RKO (cell line): ENCODE measurements at regions not wholly inside any gene's neighbourhood (a gene's known extent, or its start where the extent isn't known, plus 50 kb on each side); places are given as distances from the start of the nearest gene placed in this dataset.
"Not testable (repeated sequence)": the region's sequence is repeated elsewhere in the genome, so short reads cannot be mapped to it uniquely, and the experiment has no call there.

Experiments
- DNase-seq: peaks from one replicate; pipeline ENCODE4 v3.0.0-alpha.2; 2016; ENCODE audit warnings: low spot score

DNA sequence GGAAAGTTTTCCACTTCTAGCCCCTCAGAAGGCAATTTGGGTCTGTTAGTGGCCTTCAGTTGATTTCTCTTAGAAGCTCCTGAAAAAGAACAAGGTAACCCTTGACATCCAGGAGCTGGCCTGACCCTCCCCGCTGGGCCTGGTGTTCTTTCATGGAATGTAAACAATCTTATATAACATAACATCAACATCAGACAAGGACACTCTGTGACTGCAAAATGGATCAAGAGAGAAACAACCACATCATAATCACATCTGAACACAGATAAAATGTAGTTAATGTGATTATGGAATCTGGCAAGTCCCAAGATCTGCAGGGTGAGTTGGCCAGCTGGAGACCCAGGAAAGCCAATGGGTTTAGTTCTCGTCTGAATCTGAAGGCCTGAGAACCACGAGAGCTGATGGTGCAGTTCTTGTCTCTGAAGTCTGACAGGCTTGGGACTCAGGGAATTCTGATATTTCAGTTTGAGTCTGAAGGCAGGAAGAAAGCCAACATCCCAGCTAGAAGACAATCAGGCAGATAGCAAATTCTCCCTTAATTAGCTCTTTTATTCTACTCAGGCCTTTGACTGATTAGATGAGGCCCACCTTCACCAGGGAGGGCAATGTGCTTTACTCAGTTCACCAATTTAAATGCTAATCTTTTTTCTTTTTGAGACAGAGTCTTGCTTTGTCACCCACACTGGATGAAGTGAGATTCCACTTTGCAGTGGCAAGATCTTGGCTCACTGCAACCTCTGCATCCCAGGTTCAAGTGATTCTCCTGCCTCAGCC, 91.4 kb upstream of the NAMPT start:
- no peak for DNase-seq

DNA sequence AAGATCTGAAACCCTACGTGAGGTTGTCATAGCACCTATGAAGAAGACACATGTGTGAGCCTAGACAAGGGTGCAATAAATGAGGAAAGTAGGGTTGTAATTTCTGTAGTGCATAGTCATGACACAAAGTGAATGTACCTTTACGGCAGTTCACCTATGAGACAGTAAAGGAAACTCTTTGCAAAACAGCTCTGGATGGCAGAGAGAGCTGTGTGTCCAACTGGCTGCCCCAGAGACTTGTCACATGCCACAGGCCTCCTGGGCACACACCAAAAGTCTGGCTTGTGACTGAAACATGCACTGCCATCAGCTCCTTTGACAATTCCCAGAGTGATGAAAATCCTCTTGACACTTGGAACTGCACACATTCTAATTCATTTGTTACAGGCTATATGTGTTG, 90.7 kb upstream of the NAMPT start:
- no peak for DNase-seq

DNA sequence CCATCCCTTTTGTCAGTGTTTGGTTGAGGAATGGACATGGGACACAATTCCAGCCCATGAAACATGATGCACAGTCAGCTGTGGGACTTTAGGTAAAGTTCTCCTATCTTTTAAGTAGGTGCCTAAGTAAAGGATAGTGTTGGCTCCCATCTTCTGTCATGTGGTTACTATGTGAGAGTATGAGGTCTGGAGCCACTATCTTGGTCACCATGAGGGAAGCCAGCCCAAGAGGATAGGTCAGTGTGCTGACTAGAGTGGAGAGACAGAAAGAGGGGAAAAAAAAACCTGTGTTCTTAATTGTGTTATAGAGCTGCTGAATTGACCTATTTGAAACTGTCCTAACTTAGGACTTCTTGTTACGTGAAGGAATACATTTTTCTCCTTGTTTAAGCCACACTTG, 89.7 kb upstream of the NAMPT start:
- DNase-seq, result no peak

DNA sequence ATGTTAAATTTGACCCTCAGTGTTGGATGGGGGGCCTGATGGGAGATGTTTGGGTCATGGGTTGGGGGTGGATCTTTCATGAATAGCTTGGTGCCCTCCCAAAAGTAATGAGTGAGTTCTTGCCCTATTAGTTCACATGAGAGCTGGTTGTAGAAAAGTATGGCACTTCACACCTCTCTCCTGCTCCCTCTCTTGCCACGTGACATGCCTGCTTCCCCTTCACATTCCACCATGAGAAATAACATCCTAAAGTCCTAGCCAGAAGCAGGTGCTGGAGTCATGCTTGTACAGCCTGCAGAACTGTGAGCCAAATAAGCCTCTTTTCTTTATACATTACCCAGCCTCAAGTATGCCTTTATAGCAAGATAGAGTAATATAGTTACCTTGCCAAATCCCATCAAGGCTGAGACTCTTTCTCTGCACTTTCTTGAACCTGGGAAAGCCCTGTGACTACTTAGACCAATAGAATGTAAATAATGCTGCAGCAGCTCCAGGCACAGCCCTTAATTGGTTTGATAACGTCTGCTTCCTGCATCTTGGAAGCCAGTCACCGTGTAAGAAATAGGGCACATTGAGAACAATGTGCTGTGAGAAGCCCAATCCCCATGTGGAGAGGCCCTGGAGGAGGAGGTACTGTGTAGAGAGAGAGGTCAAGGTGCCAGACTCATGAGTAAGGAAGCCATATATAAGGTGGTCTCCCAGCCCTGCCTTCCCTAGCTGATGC, 88.0 kb upstream of the NAMPT start:
- DNase-seq, result no peak

DNA sequence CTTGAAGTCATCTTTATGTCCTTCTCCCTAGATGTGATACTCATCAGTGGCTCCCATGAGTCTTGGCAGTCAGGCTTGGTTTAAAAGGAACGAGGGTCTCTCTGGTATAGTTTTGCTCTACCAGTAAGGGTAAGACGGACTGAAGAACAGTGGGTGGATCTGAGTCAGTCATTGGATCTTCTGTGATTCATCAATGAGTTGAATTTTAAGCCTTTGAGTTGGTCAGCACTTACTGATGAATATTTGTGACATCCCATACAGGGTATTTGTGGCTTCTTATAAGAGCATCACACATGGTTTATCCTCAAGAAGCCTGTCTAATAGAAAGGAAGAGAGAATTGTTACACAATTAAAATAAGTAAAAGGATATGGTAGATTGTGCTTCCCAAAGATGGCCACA, 87.3 kb upstream of the NAMPT start:
- DNase-seq, result peak; percentile 46

DNA sequence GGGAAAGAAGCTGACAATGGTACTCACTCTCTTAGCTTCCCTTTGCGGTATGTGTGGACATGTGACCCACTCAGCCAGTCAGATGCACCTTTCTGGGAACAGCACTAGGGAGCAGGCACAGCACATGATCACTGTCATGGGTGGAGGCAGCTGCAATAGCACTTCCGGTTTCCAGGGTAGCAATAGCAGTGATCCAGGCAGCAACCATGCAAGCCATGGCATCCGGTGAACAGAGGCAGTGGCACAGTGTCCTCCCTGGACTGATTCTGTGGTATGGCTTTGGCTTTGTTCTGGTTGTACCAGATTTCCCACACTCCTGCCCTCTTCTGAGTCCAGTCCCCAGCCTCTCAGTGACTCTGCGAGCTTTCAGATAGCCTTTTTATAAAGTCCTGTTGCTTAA, 86.8 kb upstream of the NAMPT start:
- DNase-seq, result no peak

DNA sequence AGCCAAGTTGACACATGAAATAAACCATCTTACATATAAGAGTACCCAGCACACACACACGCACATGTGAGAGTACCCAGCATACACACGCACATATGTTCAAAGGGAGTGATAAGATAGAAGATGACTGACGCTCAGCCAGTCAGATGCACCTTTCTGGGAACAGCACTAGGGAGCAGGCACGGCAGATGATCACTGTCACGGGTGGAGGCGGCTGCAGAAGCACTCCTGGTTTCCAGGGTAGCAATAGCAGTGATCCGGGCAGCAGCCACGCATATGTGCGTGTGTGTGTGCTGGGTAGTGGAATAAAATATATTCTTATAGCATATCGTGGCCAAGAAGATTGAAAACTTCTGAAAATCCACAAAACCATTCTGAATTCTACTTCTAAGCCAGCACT, 85.8 kb upstream of the NAMPT start:
- no peak for DNase-seq

DNA sequence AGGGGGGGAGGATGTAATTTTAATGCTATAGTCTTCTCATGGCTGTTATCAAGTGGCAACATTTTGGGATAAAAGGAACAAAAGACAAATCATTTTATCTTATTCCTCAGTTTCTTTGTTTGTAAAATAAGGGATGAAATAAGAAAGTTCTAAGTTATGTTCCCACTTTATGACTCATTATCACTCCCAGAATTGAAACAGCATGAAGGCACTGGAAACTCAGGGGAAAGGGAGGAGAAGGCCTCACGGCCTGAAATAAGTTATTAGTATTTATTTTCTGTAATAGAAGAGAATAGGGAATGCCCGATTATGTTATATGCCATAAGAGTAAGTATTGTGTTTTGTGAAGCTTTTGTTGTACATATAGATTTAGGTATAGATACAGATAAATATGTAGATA, 85.0 kb upstream of the NAMPT start:
- no peak for DNase-seq

DNA sequence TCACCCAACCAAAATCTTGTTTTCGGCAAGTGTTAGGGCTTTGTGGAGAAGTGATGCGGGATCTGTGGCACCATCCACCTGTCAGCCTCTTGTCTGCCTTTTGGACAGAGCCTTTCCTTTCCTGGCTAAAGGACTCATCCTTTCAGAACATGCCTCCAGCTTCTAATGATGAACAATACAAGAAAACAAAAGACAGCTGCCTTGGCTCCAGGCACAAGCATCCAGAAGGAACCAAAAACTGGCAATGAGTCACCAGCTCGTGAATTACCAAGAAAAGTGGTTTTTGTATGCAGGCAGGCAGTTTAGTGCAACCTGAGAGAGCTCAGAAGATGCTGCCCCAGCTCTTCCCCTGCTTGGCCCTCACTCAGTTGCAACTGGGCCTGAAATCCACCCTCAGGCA, 84.6 kb upstream of the NAMPT start:
- DNase-seq, result no peak

DNA sequence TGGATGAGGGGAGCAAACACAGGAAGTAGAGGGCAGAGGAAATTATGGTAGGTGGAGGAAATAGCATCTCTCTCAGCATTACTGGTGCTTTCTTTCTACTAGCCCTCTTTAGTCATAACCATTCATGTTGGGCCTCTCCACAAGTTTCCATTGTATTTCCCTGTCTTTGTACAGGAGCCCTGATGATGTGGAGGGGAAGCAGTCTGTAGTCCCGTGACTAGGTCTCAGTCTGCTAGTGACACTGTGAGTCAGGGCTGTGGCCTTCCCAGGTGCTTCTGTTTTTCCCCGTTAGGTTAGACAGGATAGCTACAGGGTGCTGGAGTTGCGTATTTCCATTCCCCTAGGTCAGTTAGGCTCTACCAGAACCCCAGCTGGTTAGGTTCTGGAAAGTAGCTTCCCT, 82.9 kb upstream of the NAMPT start:
- DNase-seq, result no peak

DNA sequence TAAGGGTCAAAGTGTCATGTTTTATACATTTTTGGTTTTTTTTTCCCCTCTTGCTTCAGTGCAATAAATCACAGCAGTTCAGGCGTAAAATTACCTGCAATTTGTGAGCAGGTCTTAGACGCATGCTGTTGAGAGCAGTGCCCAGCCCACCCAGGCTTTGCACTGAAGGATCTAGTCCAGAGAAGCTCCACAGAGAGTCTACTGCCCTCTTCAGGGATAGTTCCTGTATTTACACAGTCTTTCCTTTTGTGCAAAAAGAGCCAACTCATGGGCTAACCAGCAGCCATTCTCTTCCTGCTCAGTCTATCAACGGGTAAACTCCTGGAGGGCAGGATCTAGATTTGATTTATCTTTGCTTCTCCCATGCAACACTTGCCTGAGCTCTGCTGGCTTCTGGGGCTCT, 82.2 kb upstream of the NAMPT start:
- DNase-seq, result no peak

DNA sequence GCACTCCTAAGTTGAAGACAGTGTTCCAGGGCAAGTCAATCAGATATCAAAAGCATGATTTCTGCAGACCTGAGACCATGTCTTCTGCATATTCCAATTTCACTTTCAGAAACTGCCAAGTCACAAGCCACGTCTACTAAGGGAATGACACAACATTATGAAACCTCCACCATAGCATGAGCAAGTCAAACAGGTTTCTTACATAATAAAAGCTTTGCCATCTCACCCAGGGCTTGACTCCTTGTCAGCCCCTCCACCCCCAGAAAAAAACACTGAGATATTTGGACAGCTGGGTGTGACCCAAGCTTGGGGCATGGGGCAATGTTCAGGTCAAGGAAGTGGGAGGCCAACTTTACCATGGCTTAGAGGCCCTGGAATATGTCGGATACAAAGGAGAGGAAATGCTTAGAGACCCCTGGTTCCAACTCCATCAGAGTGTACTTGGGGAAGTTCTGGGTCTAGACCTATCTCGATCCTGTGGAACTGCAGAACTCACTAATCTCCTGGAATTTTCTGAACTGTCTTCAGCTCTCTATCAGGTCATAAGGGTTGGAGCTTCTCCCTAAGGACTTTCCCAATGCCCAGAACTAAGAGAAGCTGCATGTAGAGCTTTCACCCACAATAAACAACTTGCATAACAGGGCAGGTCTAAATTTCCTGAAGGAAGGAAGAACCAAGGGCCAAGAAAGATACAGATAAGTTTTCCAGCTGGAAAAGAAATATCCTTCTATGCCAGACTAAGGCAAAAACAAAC, 80.6 kb upstream of the NAMPT start:
- no peak for DNase-seq

DNA sequence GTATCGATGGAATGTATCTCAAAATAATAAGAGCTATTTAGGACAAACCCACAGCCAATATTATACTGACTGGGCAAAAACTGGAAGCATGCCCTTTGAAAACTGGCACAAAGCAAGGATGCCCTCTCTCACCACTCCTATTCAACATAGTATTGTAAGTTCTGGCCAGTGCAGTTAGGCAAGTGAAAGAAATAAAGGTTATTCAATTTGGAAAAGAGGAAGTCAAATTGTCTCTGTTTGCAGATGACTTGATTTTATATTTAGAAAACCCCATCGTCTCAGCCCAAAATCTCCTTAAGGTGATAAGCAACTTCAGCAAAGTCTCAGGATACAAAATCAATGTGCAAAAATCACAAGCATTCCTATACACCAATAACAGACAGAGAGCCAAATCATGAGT, 77.7 kb upstream of the NAMPT start:
- not testable (repeated sequence) for DNase-seq

DNA sequence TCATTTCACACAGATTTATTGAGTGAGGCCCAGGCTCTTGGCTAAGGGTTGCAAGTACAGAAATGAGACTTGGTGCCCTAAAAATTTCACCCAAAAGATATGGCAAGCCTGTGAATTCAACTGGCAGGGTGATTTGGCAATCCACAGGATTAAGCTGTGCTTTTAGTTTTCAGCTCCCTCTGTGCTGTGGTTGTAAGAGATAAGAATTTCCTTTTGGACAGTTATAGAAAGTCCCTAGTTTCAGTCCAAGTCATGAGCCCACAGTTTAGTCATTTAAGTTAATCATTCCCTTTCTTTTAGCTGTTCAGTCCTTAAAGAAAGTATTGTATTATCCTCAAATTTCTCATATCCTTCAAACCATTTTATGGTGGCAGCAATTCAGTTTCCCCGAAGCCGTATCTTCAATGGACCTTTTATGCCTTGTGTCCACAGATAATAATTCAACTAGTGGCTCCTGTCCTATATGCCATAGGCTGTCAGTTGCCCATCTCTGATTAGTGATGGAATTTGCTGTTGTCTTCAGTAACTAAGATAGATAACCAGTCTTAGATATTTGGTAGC, 73.4 kb upstream of the NAMPT start:
- DNase-seq, result no peak

DNA sequence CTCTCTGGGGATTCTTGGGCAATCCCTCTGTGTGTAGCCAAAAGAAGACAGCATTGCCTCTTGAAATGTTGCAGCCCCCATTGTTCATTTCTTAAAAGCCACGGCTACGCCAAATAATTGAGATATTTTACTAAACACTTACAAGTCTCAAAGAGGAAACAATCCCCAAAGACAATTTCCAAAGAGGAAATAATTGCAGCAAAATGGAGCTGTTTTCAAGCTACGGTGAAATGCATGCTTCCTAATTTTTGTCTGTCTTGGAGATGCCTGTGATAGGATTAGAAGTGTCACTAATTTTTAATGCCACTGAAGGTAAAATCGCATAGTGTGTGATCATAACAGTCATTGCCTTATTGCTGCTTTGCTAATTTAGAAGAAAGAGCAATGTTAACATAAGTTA, 72.9 kb upstream of the NAMPT start:
- no peak for DNase-seq

DNA sequence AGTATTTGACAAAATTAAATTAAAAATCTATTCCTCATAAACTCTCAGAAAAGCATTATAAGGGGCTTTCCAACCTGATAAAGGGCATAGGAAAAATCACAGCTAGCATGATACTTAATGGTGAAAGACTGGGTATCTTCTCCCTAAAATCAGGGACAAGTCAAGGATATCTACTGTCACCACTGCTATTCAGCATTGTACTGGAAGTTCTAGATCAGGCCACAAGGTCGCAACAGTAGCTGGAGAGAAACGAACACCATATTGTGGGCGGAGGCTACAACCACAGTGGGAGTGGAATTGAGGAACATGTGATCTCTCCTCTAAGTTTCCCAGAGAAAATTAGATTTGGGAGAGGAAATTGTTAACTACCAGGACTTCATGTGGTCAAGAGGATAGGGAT, 70.0 kb upstream of the NAMPT start:
- peak; percentile 18 for DNase-seq

DNA sequence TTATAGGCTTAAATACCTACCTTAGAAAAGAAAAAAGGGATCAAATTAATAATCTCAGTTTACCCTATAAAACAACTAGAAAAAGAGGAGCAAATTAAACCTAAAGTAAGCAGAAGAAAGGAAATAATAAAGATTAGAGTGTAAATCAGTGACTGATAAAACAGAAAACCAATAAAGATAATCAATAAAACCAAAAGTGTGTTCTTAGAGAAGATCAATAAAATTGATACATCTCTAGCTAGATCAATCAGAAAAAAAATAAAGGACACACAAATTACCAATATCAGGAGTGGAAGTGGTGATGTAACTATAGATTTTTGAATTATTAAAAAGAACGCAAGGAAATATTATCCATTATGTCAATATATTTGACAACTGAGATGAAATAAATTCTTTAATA, 69.2 kb upstream of the NAMPT start:
- no peak for DNase-seq

DNA sequence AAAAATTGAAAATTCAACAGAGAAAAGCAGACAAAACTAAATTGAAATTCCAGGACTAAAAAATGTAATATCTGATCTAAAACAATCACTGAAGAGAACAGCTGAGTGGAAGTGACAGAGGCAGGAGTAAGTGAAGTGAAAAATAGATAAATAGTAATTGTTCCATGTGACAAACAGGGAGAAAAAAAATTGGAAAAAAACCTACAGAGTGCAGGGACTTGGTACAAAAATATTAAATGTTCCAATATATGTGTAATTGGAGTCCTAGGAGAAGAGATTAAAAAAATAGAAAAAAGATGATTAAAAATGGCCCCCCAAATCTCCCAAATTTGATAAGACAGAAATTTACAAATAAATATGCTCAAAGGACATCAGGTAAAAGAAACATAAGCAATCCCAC, 63.4 kb upstream of the NAMPT start:
- no peak for DNase-seq

DNA sequence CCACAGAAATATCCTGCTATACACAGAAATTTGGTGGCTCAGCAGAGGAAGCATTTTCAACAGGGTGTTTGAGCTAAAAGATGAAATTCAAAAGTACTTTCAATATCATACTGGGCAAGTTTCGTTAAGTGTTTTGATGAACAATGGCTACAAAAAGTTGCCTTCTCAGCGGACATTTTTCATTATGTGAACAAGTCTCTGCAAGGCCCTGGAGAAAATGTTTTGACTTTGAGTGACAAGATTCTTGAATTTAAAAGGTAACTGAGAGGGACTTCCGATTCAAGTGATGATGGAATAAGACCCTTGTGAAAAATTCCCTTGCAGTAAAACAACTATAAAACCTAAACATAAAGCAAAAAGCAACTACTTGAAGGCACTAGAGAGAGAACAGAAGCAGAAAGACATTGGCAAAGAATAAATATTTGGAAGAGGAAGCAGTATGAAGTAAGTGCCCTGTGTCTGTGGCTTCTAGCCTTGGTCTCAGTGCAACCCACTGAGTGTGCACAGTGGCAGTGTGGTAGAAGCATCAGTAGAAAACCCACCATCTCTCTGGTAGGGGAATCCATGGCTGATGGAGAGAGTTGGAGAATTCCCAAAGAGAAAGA, 62.5 kb upstream of the NAMPT start:
- DNase-seq, result no peak

DNA sequence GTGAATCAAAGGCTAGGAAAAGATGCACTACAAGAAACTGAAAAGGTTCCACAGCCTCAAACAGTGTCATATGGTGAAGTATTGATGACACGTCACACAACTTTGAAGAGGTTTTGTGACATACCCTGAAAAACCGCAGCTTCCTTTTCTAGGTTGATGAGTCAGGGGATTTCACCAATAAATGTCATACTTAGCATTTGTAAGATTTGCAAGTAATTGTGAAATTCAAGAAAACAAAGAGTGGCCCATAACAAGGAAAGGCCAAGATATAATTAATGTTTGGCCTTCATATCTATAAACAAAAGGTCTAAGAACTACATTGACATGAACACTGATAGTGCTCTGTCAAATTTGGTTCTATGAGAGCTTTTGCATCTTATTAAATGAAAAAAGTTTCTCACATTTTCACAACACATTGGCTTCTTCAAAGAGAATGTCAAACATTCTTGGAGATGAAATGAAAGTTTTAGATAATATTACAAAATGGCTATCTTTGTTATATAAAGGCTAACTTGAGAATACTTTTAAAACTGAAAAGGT, 62.0 kb upstream of the NAMPT start:
- DNase-seq, result peak; percentile 94

DNA sequence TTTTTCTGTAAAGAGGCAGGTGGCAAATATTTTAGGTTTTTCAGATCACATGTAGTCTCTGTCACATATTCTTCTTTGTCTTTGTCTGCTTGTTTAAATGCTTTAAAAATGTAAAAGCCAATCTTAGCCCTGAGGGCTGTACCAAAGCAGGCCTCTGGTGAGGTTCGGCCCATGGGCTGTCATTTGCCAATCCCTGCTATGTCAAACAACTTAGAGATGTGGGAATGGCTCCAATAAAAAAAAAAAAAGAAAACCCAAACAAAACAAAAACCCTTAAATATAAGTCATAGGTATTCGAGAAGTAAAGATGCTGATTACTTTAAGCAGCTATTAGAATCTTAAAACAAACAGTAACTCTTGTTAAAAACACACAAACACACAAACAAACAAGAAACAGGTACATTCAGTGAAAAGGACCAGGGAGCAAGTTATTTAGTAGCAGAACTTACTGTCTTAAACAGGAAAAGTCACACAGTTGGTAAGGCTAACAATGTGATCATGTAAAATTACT, 61.4 kb upstream of the NAMPT start:
- no peak for DNase-seq
